HG02938 (cell line): ENCODE measurements at regions not wholly inside any gene's neighbourhood (a gene's known extent, or its start where the extent isn't known, plus 50 kb on each side); places are given as distances from the start of the nearest gene placed in this dataset.
"Not testable (repeated sequence)": the region's sequence is repeated elsewhere in the genome, so short reads cannot be mapped to it uniquely, and the experiment has no call there.

ENCODE experiments used
- ATAC-seq: cut with Tn5 transposase; IDR thresholded peaks from one replicate; pipeline ENCODE4 v1.9.1; 2021; ENCODE audit warnings: mild to moderate bottlenecking, moderate library complexity; ENCODE audit not compliant: unreplicated experiment

DNA sequence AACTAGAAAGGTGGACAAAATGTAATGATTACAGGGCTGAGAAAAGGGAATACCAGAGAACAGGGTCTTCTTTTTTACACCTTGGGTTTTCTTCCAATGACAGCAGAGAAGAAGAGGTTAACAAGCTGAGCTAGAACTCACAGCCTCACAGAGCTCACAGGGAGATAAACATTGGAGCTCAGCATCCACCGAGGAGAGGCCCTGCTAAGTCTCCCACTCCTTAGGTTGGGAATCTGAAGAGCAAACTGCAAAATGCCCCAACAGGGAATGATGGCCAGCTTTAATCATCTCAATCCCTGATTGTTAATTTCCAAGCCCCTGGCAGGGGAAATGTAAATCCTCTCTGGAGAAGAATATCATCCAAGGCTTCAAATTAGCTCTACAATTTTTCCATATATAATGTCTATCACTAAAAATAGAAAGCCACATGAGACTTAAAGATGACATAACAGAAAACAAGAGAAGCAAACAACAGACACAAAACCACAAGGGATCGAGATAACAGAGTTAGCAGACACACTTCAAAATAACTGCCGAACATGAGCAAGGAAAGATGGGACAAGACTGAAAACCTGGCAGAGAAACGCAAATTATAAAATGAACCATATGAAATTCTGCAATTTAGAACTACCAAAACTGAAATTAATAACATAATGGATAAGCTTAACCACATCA is 66.1 kb upstream of the ZSCAN2 start:
- ATAC-seq, result not testable (repeated sequence)

DNA sequence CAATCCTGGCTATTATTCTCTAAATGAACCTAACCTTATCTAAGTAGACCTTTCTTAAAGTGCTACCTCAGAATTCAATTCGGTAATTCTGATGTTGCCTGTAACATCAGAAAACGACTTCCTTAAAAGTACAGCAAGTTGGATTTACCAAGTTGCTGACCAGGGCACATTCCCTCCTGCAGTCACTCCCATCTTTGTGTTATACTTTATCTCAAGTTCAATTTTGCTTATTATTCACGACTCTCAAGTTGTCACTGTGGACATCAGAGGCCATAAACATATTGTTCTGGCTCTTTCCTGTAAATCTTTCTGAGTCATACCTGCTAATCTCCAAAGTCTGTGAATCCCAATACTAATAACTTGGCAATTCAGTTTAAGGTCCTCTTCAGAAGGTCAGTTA is 64.6 kb upstream of the ZSCAN2 start:
- not testable (repeated sequence) for ATAC-seq

DNA sequence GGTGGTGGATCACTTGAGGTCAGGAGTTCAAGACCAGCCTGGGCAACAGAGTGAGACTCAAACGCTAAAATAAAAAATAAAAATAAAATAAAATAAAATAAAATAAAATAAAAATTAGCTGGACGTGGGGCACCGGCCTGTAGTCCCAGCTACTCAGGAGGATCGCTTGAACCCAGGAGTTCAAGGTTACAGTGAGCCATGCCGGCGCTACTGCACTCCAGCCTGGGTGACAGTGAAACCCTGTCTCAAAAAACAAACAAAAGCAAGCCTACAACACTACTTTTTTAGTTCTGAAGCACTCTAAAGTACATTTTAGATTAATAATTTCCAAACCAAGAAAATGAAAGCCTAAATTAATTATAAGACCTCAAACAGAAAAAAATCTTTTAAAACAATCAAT is 56.2 kb upstream of the ZSCAN2 start:
- not testable (repeated sequence) for ATAC-seq

DNA sequence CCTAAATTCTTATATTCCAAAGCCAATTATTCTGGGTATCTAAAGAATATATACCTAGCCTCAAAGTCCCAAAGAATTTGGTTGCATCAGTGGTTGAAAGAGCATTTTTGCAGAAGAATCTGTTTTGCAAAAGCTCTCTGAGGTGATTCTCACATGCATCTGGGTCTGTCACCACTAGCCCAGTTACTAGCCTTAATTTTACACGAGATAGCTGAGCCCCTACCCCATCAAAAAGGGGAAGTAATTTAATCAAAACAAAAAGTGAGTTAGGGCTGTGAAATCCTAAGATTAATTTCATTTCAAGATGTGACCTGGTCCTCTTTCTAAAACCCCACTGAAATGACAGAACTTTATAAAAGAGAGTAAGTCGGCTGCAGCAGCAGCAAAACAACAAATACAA is 53.7 kb upstream of the ZSCAN2 start:
- not testable (repeated sequence) for ATAC-seq

DNA sequence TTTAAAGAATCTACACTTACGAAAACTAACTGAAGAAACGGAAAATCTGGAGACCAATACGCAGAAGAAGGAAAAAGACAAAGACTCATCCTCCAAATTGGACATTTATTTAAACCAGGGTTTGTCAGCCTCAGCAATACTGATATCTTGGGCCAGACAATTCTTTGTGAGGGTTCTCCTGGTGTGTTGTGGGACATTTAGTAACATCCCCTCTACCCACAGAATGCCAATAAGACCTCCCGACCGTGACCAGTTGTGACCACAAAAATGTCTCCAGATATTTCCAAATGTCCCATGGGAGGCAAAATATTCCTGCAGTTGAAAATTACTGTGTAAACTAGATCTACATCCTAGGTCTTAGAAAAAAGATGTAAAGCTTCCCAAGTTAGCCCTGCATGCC is 50.3 kb upstream of the ZSCAN2 start:
- ATAC-seq, result not testable (repeated sequence)
